Lower lobe of right lung (tissue), 2 donors: ENCODE measurements at regions not wholly inside any gene's neighbourhood (a gene's known extent, or its start where the extent isn't known, plus 50 kb on each side); places are given as distances from the start of the nearest gene placed in this dataset.

Experiments
- ATAC-seq, 2 donors: fragments of 200-7000 bp; cut with Tn5 transposase; one replicate each; pipeline ENCODE4 v1.9.1; 2020 to 2022; ENCODE audit warnings: mild to moderate bottlenecking in 2 of 2, moderate library complexity in 2 of 2
- DNase-seq: peaks from one replicate; pipeline ENCODE4 v3.0.0-alpha.2; 2020
- H3K27ac ChIP-seq: fragments of 200-600 bp; one replicate; pipeline ENCODE4 v1.8.0; 2022
- H3K27me3 ChIP-seq: fragments of 200-600 bp; one replicate; pipeline ENCODE4 v1.8.0; 2022; ENCODE audit warnings: low read depth
- H3K36me3 ChIP-seq: fragments of 200-600 bp; one replicate; pipeline ENCODE4 v1.8.0; 2022; ENCODE audit warnings: mild to moderate bottlenecking
- H3K4me1 ChIP-seq: fragments of 200-600 bp; one replicate; pipeline ENCODE4 v1.8.0; 2022
- H3K4me3 ChIP-seq: fragments of 200-600 bp; one replicate; pipeline ENCODE4 v1.8.0; 2022; ENCODE audit warnings: mild to moderate bottlenecking
- H3K9me3 ChIP-seq: fragments of 200-600 bp; one replicate; pipeline ENCODE4 v1.8.0; 2022
- CTCF ChIP-seq: fragments of 200-600 bp; IDR thresholded peaks from one replicate; pipeline ENCODE4 v1.8.0; 2022; ENCODE audit warnings: antibody characterized with exemption, mild to moderate bottlenecking
- intact Hi-C: fragments of 100-400 bp; cut with DNase I; formaldehyde crosslinking; loops from one replicate; pipeline ENCODE4 v1.11.0; 2022
- donor health status: DM: no; HTN: yes; CAD: no; lungs with severe emphysema.

GRCh38 chr10:35887685-35888084 lies 245.6 kb upstream of the FZD8 start:
- TF ChIP-seq CTCF: no peak
- Histone ChIP-seq H3K36me3 (no peaks in the 10 kb centered on the region), H3K9me3 (no peaks in the 10 kb centered on the region), H3K27me3 (no peaks in the 10 kb centered on the region), H3K4me3 (no peak overlapping the region), H3K4me1 (no peaks in the 10 kb centered on the region), H3K27ac (no peak overlapping the region)
- no peak for ATAC-seq
- DNase-seq: no peak
- intact Hi-C loops: no loop called here

DNA sequence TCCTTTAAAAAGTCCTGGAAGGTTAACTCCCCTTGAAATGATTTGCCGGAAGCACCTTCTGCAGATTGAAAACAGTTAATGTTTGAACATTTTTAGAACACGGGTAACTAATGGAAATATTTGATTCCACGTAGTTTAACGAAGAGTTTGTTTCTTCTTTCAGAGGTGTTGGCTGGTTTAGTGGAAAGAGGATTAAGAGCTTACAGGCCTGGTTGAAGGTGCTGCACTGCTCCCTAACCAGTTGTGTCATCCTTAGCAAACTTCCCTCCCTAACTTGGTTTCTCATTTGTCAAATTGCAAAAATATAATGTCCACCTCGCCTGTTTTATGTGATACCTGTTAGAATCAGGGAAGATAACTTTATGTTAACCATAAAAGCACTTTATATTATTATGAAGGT lies 243.0 kb upstream of the FZD8 start:
- no peak for DNase-seq
- Histone ChIP-seq H3K4me1 (no peaks in the 10 kb centered on the region), H3K27ac (no peak overlapping the region), H3K27me3 (no peaks in the 10 kb centered on the region), H3K4me3 (no peak overlapping the region), H3K9me3 (no peaks in the 10 kb centered on the region), H3K36me3 (no peaks in the 10 kb centered on the region)
- intact Hi-C loops: no loop called here
- ATAC-seq: no peak
- no peak for TF ChIP-seq CTCF

- DNase-seq (no peak), ATAC-seq (no peak)
- H3K4me1 ChIP-seq: no peaks in the 10 kb centered on the region
- TF ChIP-seq CTCF: no peak
- H3K9me3 ChIP-seq: no peaks in the 10 kb centered on the region
- no peaks in the 10 kb centered on the region for H3K27me3 ChIP-seq
- no peaks in the 10 kb centered on the region for H3K36me3 ChIP-seq
- H3K27ac ChIP-seq: no peak overlapping the region
- H3K4me3 ChIP-seq: no peak overlapping the region
- intact Hi-C loops: no loop called here
These were observed 242.6 kb upstream of the FZD8 start for GRCh38 chr10:35884657-35885071.

DNA sequence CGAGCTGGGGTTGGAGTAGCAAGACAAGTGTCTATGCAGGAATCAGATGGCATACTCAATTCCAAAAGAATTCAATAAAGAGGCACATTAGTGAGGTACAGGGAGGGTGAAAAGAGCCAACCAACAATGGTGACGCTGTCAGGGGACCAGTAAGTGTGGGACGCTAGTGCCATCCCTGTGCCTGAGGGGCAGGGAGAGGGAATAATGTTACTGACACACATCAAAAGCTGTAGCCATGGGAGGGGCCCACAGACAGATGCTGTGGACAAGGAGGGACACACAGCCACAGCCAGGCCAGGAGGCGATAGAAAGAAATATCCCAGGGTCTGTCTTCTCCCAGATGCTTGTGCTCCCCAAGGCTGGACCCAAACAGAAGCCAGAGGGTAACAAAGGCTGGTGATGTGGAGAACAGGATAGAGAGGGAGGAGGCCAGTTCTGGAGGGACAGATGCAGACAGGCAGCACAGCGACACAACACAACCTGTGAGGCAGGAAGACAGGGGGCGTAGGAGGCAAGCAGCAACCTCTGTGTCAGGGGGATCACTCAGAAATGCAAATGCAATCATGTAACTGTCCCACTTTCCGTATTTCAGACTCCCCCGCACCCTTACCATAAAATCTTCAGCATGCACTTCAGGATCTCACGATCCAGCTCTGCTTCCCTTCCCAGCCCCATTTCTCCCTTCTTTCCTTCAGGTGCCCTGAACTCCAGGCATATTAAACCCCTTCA lies 240.5 kb upstream of the FZD8 start:
- no peak for TF ChIP-seq CTCF
- no peaks in the 10 kb centered on the region for H3K9me3 ChIP-seq
- no peak overlapping the region for H3K4me3 ChIP-seq
- no peak overlapping the region for H3K27ac ChIP-seq
- no peaks in the 10 kb centered on the region for H3K27me3 ChIP-seq
- DNase-seq: no peak
- no peaks in the 10 kb centered on the region for H3K36me3 ChIP-seq
- intact Hi-C loops: no loop called here
- no peak for ATAC-seq
- no peaks in the 10 kb centered on the region for H3K4me1 ChIP-seq

- DNase-seq (no peak), ATAC-seq (no peak)
- Histone ChIP-seq H3K4me1 (no peaks in the 10 kb centered on the region), H3K36me3 (no peaks in the 10 kb centered on the region), H3K4me3 (no peak overlapping the region), H3K27me3 (no peaks in the 10 kb centered on the region), H3K9me3 (no peaks in the 10 kb centered on the region), H3K27ac (no peak overlapping the region)
- intact Hi-C loops: no loop called here
- no peak for TF ChIP-seq CTCF
These were observed 239.2 kb upstream of the FZD8 start for GRCh38 chr10:35881320-35881719.
